DMS 273 treated with DMSO at 0.1 percent for 48 hours (cell line): ENCODE measurements at regions not wholly inside any gene's neighbourhood (a gene's known extent, or its start where the extent isn't known, plus 50 kb on each side); places are given as distances from the start of the nearest gene placed in this dataset.

Experiments
- DNase-seq: peaks from one replicate; lab custom pipeline; 2025; lab: John Stamatoyannopoulos, UW

GRCh38 chr6:137734005-137734874 lies 132.8 kb upstream of the TNFAIP3 start:
- no peak for DNase-seq

- no peak for DNase-seq
Observed at GRCh38 chr6:137734875-137735182, 132.2 kb upstream of the TNFAIP3 start.

- DNase-seq, result no peak
Observed at GRCh38 chr6:137736048-137736818, 130.8 kb upstream of the TNFAIP3 start.

- DNase-seq, result no peak
Observed at GRCh38 chr6:137736911-137737310, 130.1 kb upstream of the TNFAIP3 start.

- no peak for DNase-seq
Observed at GRCh38 chr6:137737836-137738596, 129.0 kb upstream of the TNFAIP3 start.

- DNase-seq, result no peak
Observed at GRCh38 chr6:137738931-137739504, 128.0 kb upstream of the TNFAIP3 start.

GRCh38 chr6:137739544-137739943 lies 127.5 kb upstream of the TNFAIP3 start:
- DNase-seq, result no peak

GRCh38 chr6:137740091-137740755 lies 126.8 kb upstream of the TNFAIP3 start:
- no peak for DNase-seq

GRCh38 chr6:137740967-137741761 lies 125.9 kb upstream of the TNFAIP3 start:
- no peak for DNase-seq

- DNase-seq, result no peak
Observed at GRCh38 chr6:137743493-137743892, 123.6 kb upstream of the TNFAIP3 start.

- no peak for DNase-seq
Observed at GRCh38 chr6:137744877-137745276, 122.2 kb upstream of the TNFAIP3 start.

GRCh38 chr6:137745321-137745720 lies 121.7 kb upstream of the TNFAIP3 start:
- DNase-seq, result no peak

GRCh38 chr6:137746264-137746663 lies 120.8 kb upstream of the TNFAIP3 start:
- no peak for DNase-seq

- DNase-seq, result no peak
Observed at GRCh38 chr6:137749696-137750211, 117.3 kb upstream of the TNFAIP3 start.

- DNase-seq, result no peak
Observed at GRCh38 chr6:137750297-137750696, 116.8 kb upstream of the TNFAIP3 start.

- no peak for DNase-seq
Observed at GRCh38 chr6:137751768-137752560, 115.1 kb upstream of the TNFAIP3 start.

GRCh38 chr6:137754366-137754765 lies 112.7 kb upstream of the TNFAIP3 start:
- no peak for DNase-seq

GRCh38 chr6:137754866-137755265 lies 112.2 kb upstream of the TNFAIP3 start:
- DNase-seq, result no peak

GRCh38 chr6:137755284-137755683 lies 111.8 kb upstream of the TNFAIP3 start:
- no peak for DNase-seq

- no peak for DNase-seq
Observed at GRCh38 chr6:137756788-137757187, 110.3 kb upstream of the TNFAIP3 start.
